ENCODE measurements at regions not wholly inside any gene's neighbourhood (a gene's known extent, or its start where the extent isn't known, plus 50 kb on each side); places are given as distances from the start of the nearest gene placed in this dataset.
"Not testable (repeated sequence)": the region's sequence is repeated elsewhere in the genome, so short reads cannot be mapped to it uniquely, and the experiment has no call there.

DNA sequence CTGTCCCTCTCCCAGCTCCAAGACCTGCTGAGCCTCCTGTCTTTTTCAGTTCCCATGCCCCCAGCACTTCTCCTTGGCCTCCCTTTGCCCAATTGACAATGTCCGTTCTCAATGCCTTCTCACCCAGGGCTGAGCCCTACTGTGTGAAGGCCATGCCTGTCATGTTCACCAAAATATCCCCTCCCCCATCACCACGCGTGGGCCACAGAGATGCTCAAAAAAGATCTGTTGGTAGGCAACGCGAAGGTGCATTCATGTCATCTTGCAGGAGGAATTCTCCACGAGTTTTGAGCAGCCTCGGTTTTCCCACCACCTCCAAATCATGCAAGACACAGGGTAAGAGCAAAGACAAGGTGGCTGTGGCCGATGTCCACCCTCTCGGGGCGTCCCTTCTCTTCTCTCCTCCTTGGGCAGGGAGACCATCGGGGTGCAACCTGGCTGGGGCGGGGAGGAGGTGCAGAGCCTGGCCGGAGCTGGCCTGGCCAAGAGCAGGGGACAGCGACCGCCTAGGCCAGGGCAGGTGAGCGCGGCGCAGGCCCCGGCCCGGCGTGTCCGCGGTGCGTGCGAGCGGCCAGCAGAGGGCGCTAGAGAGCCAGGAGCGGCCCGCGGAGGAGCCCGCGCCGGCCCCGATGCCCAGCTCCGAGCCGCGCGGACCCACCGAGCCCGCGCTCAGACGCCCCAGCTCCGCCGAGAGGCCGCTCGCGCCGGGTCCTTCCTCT, 56.3 kb upstream of the KRTAP5-11 start:
- CTCF ChIA-PET; H3K9me3 ChIP-seq (ENCODE audit: insufficient read depth, low read depth); H3K79me2 ChIP-seq (ENCODE audit: low read depth); POLR2A ChIA-PET (ENCODE audit: unreplicated experiment); H4K20me1 ChIP-seq (ENCODE audit: insufficient read depth); BruUV-seq (replicated peaks); H3K4me1 ChIP-seq (replicated peaks; ENCODE audit: insufficient read depth); H3K27ac ChIP-seq; H3K36me3 ChIP-seq (ENCODE audit: low read depth); H3K9me2 ChIP-seq (ENCODE audit: insufficient read depth); H3K27me3 ChIP-seq (ENCODE audit: insufficient read depth, low read depth); H3F3A ChIP-seq (ENCODE audit: insufficient read depth, low read depth); H2AFZ ChIP-seq: not testable (repeated sequence)
- TF ChIP-seq, protein P1, sequence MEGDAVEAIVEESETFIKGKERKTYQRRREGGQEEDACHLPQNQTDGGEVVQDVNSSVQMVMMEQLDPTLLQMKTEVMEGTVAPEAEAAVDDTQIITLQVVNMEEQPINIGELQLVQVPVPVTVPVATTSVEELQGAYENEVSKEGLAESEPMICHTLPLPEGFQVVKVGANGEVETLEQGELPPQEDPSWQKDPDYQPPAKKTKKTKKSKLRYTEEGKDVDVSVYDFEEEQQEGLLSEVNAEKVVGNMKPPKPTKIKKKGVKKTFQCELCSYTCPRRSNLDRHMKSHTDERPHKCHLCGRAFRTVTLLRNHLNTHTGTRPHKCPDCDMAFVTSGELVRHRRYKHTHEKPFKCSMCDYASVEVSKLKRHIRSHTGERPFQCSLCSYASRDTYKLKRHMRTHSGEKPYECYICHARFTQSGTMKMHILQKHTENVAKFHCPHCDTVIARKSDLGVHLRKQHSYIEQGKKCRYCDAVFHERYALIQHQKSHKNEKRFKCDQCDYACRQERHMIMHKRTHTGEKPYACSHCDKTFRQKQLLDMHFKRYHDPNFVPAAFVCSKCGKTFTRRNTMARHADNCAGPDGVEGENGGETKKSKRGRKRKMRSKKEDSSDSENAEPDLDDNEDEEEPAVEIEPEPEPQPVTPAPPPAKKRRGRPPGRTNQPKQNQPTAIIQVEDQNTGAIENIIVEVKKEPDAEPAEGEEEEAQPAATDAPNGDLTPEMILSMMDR (conservative IDR thresholded peaks at IDR 0.05) = peak; percentile 59; the same call in 1 of the 2 replicates
- Histone ChIP-seq H3K4me2 (peak overlapping the region; percentile 85), H3K4me3 (peak overlapping the region; percentile 56; the same call in 1 of the 2 replicates)
- DNase-seq = peak in 1 of 2 experiments; percentile 74
- intact Hi-C loops (cut with micrococcal nuclease; ENCODE audit: unreplicated experiment) = loop anchor here (10.0 kb wide), 1 partner anchor 176 kb away; no protein-coding TSS in a partner anchor

DNA sequence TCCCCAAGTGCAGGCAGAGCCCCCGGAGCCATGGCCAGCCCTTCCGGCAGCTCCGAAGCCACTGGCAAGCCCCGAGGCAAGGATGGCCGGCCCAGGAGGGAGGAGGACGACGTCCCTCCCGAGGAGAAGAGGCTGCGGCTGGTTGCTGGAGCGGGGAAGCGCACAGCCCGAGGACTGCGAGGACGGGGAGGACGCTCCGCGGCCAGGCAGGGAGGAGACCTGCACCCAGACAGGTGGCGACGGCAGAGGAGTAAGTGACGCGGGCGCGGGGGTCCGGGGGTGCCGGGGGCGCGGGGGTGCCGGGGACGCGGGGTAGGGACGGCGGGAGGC, 56.8 kb upstream of the KRTAP5-11 start:
- H3F3A ChIP-seq (ENCODE audit: insufficient read depth, low read depth); POLR2A ChIA-PET (ENCODE audit: unreplicated experiment); H2AFZ ChIP-seq; BruUV-seq (replicated peaks); DNase-seq; H3K36me3 ChIP-seq (ENCODE audit: low read depth); CTCF ChIA-PET; H3K9me2 ChIP-seq (ENCODE audit: insufficient read depth); H3K27ac ChIP-seq; H3K79me2 ChIP-seq (ENCODE audit: low read depth); H3K27me3 ChIP-seq (ENCODE audit: insufficient read depth, low read depth); H3K9me3 ChIP-seq (ENCODE audit: insufficient read depth, low read depth); H3K4me1 ChIP-seq (replicated peaks; ENCODE audit: insufficient read depth); H4K20me1 ChIP-seq (ENCODE audit: insufficient read depth): not testable (repeated sequence)
- peak overlapping the region; percentile 56; the same call in 1 of the 2 replicates for H3K4me3 ChIP-seq
- peak overlapping the region; percentile 85 for H3K4me2 ChIP-seq
- intact Hi-C loops (cut with micrococcal nuclease; ENCODE audit: unreplicated experiment) = loop anchor here (10.0 kb wide), 1 partner anchor 175 kb away; no protein-coding TSS in a partner anchor

DNA sequence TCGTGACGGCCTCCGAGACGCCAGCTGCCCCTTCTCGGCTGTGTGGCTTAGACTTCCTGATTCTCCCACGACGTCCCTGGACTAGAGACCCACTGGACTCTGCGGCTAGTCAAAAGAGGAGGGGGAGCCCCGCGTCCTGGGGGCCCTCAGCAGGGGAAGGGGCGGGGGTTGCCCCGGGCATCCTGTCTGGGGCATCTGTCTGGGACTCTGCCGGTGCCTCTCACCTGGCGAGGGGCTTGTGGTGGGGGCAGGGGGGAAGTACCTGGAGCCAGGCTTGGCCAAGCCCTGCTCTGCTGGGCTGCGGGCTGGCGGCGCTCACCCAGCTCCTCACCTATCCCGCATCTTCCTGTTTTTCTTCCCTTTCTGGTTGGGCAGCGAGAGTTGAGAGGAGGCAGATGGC, 57.2 kb upstream of the KRTAP5-11 start:
- H3K36me3 ChIP-seq (ENCODE audit: low read depth); POLR2A ChIA-PET (ENCODE audit: unreplicated experiment): not testable (repeated sequence)
- intact Hi-C loops (cut with micrococcal nuclease; ENCODE audit: unreplicated experiment) = loop anchor here (10.0 kb wide), 1 partner anchor 175 kb away; no protein-coding TSS in a partner anchor

DNA sequence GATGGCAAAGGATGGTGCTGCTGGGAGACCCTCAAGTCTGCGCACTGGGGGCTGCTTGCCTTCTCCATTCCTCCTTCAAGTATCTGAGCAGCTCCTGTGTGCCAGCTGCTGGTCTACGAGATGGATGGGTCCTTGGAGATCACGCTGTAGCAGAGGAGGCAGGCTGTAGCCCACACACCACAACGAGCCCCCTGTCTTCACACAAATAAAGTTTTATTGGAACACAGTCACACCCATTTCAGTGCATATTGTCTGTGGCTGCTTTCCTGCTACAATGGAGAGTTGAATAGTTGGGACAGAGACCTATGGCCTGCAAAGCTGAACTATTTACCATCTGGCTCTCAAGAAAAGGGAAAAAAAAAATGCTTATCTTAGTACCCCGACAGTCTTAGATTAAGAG, 64.4 kb upstream of the KRTAP5-11 start:
- H3K4me3 ChIP-seq; DNase-seq; H3K36me3 ChIP-seq (ENCODE audit: low read depth); H2AFZ ChIP-seq; H3K27me3 ChIP-seq (ENCODE audit: insufficient read depth, low read depth); H3K9me3 ChIP-seq (ENCODE audit: insufficient read depth, low read depth); H3K79me2 ChIP-seq (ENCODE audit: low read depth); CTCF ChIA-PET; H3K4me2 ChIP-seq; H3K27ac ChIP-seq; H3K4me1 ChIP-seq (replicated peaks; ENCODE audit: insufficient read depth); intact Hi-C loops (cut with micrococcal nuclease; ENCODE audit: unreplicated experiment); H3K9me2 ChIP-seq (ENCODE audit: insufficient read depth); H4K20me1 ChIP-seq (ENCODE audit: insufficient read depth); BruUV-seq (replicated peaks); H3F3A ChIP-seq (ENCODE audit: insufficient read depth, low read depth); POLR2A ChIA-PET (ENCODE audit: unreplicated experiment): not testable (repeated sequence)

More for the DNA sequence above, 57.2 kb upstream of the KRTAP5-11 start:
- H2AFZ ChIP-seq; H3K9me2 ChIP-seq (ENCODE audit: insufficient read depth); H4K20me1 ChIP-seq (ENCODE audit: insufficient read depth); BruUV-seq (replicated peaks); H3K27ac ChIP-seq; DNase-seq; H3K27me3 ChIP-seq (ENCODE audit: insufficient read depth, low read depth); H3K79me2 ChIP-seq (ENCODE audit: low read depth); H3K4me3 ChIP-seq; H3K4me2 ChIP-seq; H3F3A ChIP-seq (ENCODE audit: insufficient read depth, low read depth); H3K4me1 ChIP-seq (replicated peaks; ENCODE audit: insufficient read depth); H3K9me3 ChIP-seq (ENCODE audit: insufficient read depth, low read depth); CTCF ChIA-PET: not testable (repeated sequence)

DNA sequence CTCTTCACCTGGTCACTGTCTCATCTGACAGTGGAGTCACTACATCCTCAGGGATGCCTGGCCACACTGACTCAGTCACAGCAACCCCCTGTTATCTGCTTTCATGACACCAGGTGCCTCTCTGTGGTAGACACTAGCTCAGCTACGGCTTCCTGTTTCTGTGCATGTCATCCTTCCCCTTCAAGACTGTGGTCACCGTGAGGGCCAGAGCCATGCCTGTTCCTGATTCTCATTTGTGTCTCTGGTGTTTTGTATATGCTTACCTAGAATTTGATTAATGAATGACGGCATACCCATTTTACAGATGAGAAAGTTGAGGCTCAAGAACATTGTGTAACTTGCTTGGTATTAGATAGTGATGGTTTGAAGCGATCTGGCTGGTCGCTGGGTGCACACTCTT, 70.3 kb upstream of the KRTAP5-11 start:
- H3K36me3 ChIP-seq (ENCODE audit: low read depth); H3K4me3 ChIP-seq; H3K9me3 ChIP-seq (ENCODE audit: insufficient read depth, low read depth); BruUV-seq (replicated peaks); intact Hi-C loops (cut with micrococcal nuclease; ENCODE audit: unreplicated experiment); H3K79me2 ChIP-seq (ENCODE audit: low read depth); CTCF ChIA-PET; H3F3A ChIP-seq (ENCODE audit: insufficient read depth, low read depth); H2AFZ ChIP-seq; H3K4me1 ChIP-seq (replicated peaks; ENCODE audit: insufficient read depth); DNase-seq; H4K20me1 ChIP-seq (ENCODE audit: insufficient read depth); H3K27ac ChIP-seq; H3K4me2 ChIP-seq; POLR2A ChIA-PET (ENCODE audit: unreplicated experiment); H3K9me2 ChIP-seq (ENCODE audit: insufficient read depth): not testable (repeated sequence)
- peaks cover 13% of the 10 kb centered on the region; the same call in 1 of the 2 replicates for H3K27me3 ChIP-seq (ENCODE audit: insufficient read depth, low read depth)

DNA sequence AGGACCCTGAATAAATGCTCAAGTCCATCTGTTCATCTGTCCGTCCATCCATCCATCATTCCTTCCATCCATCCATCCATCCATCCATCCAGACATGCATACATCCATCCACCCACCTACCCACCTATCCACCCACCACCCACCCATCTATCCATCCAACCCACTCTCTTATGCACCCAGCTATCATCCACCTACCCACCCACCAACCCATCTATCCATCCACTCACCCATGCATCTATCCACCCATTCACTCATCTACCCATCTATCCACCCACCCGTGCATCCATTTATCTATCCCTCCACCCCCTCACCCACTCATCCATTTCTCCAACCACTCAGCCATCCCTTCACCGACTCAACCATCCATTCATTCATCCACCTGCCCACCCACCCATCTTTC, 71.7 kb upstream of the KRTAP5-11 start:
- CTCF ChIA-PET; H3K27me3 ChIP-seq (ENCODE audit: insufficient read depth, low read depth): not testable (repeated sequence)

DNA sequence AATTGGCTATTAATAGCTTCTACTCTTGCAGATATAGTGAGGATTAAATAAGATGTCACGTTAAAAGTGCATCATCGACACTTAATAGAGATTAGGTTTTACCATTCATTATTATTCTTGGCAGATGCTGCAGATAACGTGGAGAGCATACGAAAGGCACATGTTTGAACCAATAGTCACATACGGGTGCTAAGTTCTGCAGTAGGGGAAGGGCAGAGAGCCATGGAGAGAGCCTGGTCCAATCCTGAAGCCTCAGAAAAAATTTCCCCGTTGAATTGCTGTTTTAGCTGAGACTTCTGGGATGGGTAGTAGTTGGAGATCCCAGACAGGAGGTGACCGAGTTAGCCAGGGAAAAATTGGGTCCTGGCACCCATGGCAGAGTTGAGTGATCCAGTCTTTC, 72.4 kb upstream of the KRTAP5-11 start:
- H3K36me3 ChIP-seq (ENCODE audit: low read depth); H3K27ac ChIP-seq; POLR2A ChIA-PET (ENCODE audit: unreplicated experiment); H3K79me2 ChIP-seq (ENCODE audit: low read depth); H3K4me2 ChIP-seq; H3K4me1 ChIP-seq (replicated peaks; ENCODE audit: insufficient read depth); H3F3A ChIP-seq (ENCODE audit: insufficient read depth, low read depth); CTCF ChIA-PET; intact Hi-C loops (cut with micrococcal nuclease; ENCODE audit: unreplicated experiment); H3K9me2 ChIP-seq (ENCODE audit: insufficient read depth); H3K9me3 ChIP-seq (ENCODE audit: insufficient read depth, low read depth); BruUV-seq (replicated peaks); H4K20me1 ChIP-seq (ENCODE audit: insufficient read depth); H2AFZ ChIP-seq; H3K4me3 ChIP-seq; H3K27me3 ChIP-seq (ENCODE audit: insufficient read depth, low read depth); DNase-seq: not testable (repeated sequence)

More for the DNA sequence above, 71.7 kb upstream of the KRTAP5-11 start:
- H3K4me1 ChIP-seq (replicated peaks; ENCODE audit: insufficient read depth); H3K27ac ChIP-seq; H4K20me1 ChIP-seq (ENCODE audit: insufficient read depth); H3K4me3 ChIP-seq; H3K9me2 ChIP-seq (ENCODE audit: insufficient read depth); DNase-seq; H3K4me2 ChIP-seq; POLR2A ChIA-PET (ENCODE audit: unreplicated experiment); H3K36me3 ChIP-seq (ENCODE audit: low read depth); BruUV-seq (replicated peaks); intact Hi-C loops (cut with micrococcal nuclease; ENCODE audit: unreplicated experiment); H3K79me2 ChIP-seq (ENCODE audit: low read depth); H3K9me3 ChIP-seq (ENCODE audit: insufficient read depth, low read depth); H2AFZ ChIP-seq; H3F3A ChIP-seq (ENCODE audit: insufficient read depth, low read depth): not testable (repeated sequence)

Measured in PC-9 (cell line).